ENCODE measurements at regions not wholly inside any gene's neighbourhood (a gene's known extent, or its start where the extent isn't known, plus 50 kb on each side); places are given as distances from the start of the nearest gene placed in this dataset.

GRCh38 chr14:86997271-86997670 is 995.7 kb downstream of the GALC start:
- Histone ChIP-seq H3K27me3 (ENCODE audit: control insufficient read depth in 4 of 4, insufficient read depth in 4 of 4, low read length in 3 of 4) (no peaks in the 10 kb centered on the region), H3K36me3 (ENCODE audit: control insufficient read depth in 4 of 4, insufficient read depth in 3 of 4, low read depth in 1 of 4, low read length in 3 of 4) (no peaks in the 10 kb centered on the region), H3K4me1 (ENCODE audit: control insufficient read depth in 4 of 4, insufficient read depth in 4 of 4, low read length in 3 of 4) (no peaks in the 10 kb centered on the region), H3K27ac (ENCODE audit: low read depth in 1 of 2, low read length in 2 of 2) (no peak overlapping the region), H3K4me3 (ENCODE audit: low read depth in 1 of 3, low read length in 3 of 3) (no peak overlapping the region), H3K9ac (ENCODE audit: low read depth in 1 of 2, low read length in 2 of 2) (no peak overlapping the region), H3K9me3 (ENCODE audit: control insufficient read depth in 4 of 4, low read length in 3 of 4) (no peaks in the 10 kb centered on the region)
- WGBS = 58% methylated on average over 2 of the region's 2 CpGs
- TF ChIP-seq JUND (IDR thresholded peaks at IDR 0.05) (no peak), SP1 (IDR thresholded peaks at IDR 0.05) (no peak), RAD21 (IDR thresholded peaks at IDR 0.05) (no peak), HNF4A (conservative IDR thresholded peaks at IDR 0.05) (no peak), RXRA (IDR thresholded peaks at IDR 0.05) (no peak), EGR1 (IDR thresholded peaks at IDR 0.05; ENCODE audit: low read depth in 2 of 2) (no peak), REST (IDR thresholded peaks at IDR 0.05) (no peak), YY1 (IDR thresholded peaks at IDR 0.05) (no peak), FOXA2 (IDR thresholded peaks at IDR 0.05) (no peak), ZBTB33 (IDR thresholded peaks at IDR 0.05) (no peak), MAX (IDR thresholded peaks at IDR 0.05) (no peak), NR2F2 (IDR thresholded peaks at IDR 0.05) (no peak), GABPA (IDR thresholded peaks at IDR 0.05 in 1 of 2, conservative IDR thresholded peaks at IDR 0.05 in 1 of 2) (no peak), TAF1 (conservative IDR thresholded peaks at IDR 0.05) (no peak), HNF4G (IDR thresholded peaks at IDR 0.05) (no peak), FOXA1 (IDR thresholded peaks at IDR 0.05) (no peak)
- TF ChIP-seq, protein P1, sequence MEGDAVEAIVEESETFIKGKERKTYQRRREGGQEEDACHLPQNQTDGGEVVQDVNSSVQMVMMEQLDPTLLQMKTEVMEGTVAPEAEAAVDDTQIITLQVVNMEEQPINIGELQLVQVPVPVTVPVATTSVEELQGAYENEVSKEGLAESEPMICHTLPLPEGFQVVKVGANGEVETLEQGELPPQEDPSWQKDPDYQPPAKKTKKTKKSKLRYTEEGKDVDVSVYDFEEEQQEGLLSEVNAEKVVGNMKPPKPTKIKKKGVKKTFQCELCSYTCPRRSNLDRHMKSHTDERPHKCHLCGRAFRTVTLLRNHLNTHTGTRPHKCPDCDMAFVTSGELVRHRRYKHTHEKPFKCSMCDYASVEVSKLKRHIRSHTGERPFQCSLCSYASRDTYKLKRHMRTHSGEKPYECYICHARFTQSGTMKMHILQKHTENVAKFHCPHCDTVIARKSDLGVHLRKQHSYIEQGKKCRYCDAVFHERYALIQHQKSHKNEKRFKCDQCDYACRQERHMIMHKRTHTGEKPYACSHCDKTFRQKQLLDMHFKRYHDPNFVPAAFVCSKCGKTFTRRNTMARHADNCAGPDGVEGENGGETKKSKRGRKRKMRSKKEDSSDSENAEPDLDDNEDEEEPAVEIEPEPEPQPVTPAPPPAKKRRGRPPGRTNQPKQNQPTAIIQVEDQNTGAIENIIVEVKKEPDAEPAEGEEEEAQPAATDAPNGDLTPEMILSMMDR (IDR thresholded peaks at IDR 0.05; ENCODE audit: low read depth, low read length, missing input control) = no peak
- TF ChIP-seq, protein P2, sequence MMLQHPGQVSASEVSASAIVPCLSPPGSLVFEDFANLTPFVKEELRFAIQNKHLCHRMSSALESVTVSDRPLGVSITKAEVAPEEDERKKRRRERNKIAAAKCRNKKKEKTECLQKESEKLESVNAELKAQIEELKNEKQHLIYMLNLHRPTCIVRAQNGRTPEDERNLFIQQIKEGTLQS (IDR thresholded peaks at IDR 0.05) = no peak
- DNase-seq (ENCODE audit: low spot score) = no peak
